CD4-positive, alpha-beta memory T cell (primary cell): ENCODE measurements at regions not wholly inside any gene's neighbourhood (a gene's known extent, or its start where the extent isn't known, plus 50 kb on each side); places are given as distances from the start of the nearest gene placed in this dataset.
A peak's percentile ranks its signal among the peaks of the same experiment; 100 is the strongest.
"Not testable (repeated sequence)": the region's sequence is repeated elsewhere in the genome, so short reads cannot be mapped to it uniquely, and the experiment has no call there.

Experiments used
- CTCF ChIA-PET: fragments of 350-600 bp; sonication (Branson Sonifier 250); formaldehyde crosslinking; loops from one replicate; lab custom pipeline; 2021; ENCODE audit warnings: inconsistent platforms; ENCODE audit not compliant: partially characterized antibody; lab: Charles Lee
- POLR2A ChIA-PET: fragments of 350-600 bp; sonication (Branson Sonifier 250); formaldehyde crosslinking; loops from one replicate; lab custom pipeline; 2021; ENCODE audit not compliant: partially characterized antibody; lab: Charles Lee
- DNase-seq, 5 donors: peaks; one replicate each; pipeline versions ENCODE4 v3.0.0 to v3.0.0-alpha.2; 2020 to 2022; ENCODE audit warnings: mixed read lengths in 1 of 5
- H3K27ac ChIP-seq: one replicate; pipeline ENCODE4 v1.7.0; 2013; ENCODE audit warnings: low read depth, low read length
- H3K27me3 ChIP-seq: 2 replicates; pipeline ENCODE4 v1.7.0; 2013; ENCODE audit warnings: mild to moderate bottlenecking, low read length, moderate library complexity; ENCODE audit not compliant: insufficient read depth
- H3K36me3 ChIP-seq: 2 replicates; pipeline ENCODE4 v1.7.0; 2013; ENCODE audit warnings: mild to moderate bottlenecking, low read length, moderate library complexity; ENCODE audit not compliant: insufficient read depth
- H3K4me1 ChIP-seq: 2 replicates; pipeline ENCODE4 v1.7.0; 2013; ENCODE audit warnings: mild to moderate bottlenecking, low read length, moderate library complexity; ENCODE audit not compliant: insufficient read depth
- H3K4me3 ChIP-seq, 2 donors: one replicate each; pipeline ENCODE4 v1.7.0; 2013; ENCODE audit warnings: low read length in 2 of 2, mild to moderate bottlenecking in 1 of 2
- H3K9me3 ChIP-seq, 2 donors: one replicate each; pipeline ENCODE4 v1.7.0; 2013; ENCODE audit warnings: low read length in 2 of 2, control low read depth in 1 of 2; ENCODE audit not compliant: control insufficient read depth in 1 of 2
- H3K27ac Mint-ChIP-seq, 7 donors: one replicate each; pipeline ENCODE4 v1.8.0; 2020 to 2021; ENCODE audit warnings: mixed read lengths in 7 of 7, mild to moderate bottlenecking in 6 of 7, inconsistent platforms in 3 of 7, moderate library complexity in 3 of 7
- H3K27me3 Mint-ChIP-seq, 2 donors: one replicate each; pipeline ENCODE4 v1.8.0; 2020 to 2021; ENCODE audit warnings: mixed read lengths in 2 of 2
- H3K36me3 Mint-ChIP-seq, 2 donors: one replicate each; pipeline ENCODE4 v1.8.0; 2020 to 2021; ENCODE audit warnings: mixed read lengths in 2 of 2, inconsistent platforms in 1 of 2, mild to moderate bottlenecking in 1 of 2
- H3K4me1 Mint-ChIP-seq, 4 donors: one replicate each; pipeline ENCODE4 v1.8.0; 2020 to 2021; ENCODE audit warnings: mixed read lengths in 4 of 4, mild to moderate bottlenecking in 1 of 4
- H3K4me3 Mint-ChIP-seq, 8 donors: one replicate each; pipeline ENCODE4 v1.8.0; 2020 to 2021; ENCODE audit warnings: mixed read lengths in 8 of 8, mild to moderate bottlenecking in 7 of 8, moderate library complexity in 6 of 8, inconsistent platforms in 3 of 8
- H3K9me3 Mint-ChIP-seq, 8 donors: one replicate each; pipeline ENCODE4 v1.8.0; 2020 to 2021; ENCODE audit warnings: mixed read lengths in 8 of 8, mild to moderate bottlenecking in 5 of 8, inconsistent platforms in 3 of 8, moderate library complexity in 1 of 8
- intact Hi-C: fragments of 100-400 bp; cut with micrococcal nuclease; formaldehyde crosslinking; loops from one replicate; pipeline ENCODE4 v1.15.1; 2023

DNA sequence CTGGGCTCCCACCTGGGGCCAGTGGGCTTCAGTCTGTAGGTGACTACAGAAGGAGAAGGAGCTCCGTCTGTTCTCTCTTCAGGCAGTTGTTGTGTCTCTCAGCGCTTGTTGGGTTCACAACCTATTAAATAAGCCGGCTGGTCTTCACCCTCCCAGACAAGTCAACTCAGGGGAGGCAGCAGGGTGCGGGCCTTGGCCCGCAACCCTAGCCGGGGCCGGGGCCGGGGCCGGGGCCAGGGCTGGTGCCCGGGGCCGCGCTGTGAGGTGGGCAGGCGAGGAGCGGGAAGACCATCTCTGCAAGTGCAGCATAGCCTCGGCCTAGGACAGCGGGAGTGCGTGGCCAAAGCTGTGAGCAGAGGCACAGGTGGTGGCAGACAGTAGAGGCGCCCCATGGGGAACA, 95.1 kb upstream of the PTPN20 start:
- H3K36me3 ChIP-seq, H3K27me3 Mint-ChIP-seq, intact Hi-C loops, CTCF ChIA-PET, H3K9me3 Mint-ChIP-seq, H3K27ac ChIP-seq, H3K4me3 Mint-ChIP-seq, H3K27me3 ChIP-seq, H3K4me3 ChIP-seq, POLR2A ChIA-PET, H3K9me3 ChIP-seq, DNase-seq, H3K27ac Mint-ChIP-seq, H3K4me1 Mint-ChIP-seq, H3K4me1 ChIP-seq, H3K36me3 Mint-ChIP-seq: not testable (repeated sequence)

DNA sequence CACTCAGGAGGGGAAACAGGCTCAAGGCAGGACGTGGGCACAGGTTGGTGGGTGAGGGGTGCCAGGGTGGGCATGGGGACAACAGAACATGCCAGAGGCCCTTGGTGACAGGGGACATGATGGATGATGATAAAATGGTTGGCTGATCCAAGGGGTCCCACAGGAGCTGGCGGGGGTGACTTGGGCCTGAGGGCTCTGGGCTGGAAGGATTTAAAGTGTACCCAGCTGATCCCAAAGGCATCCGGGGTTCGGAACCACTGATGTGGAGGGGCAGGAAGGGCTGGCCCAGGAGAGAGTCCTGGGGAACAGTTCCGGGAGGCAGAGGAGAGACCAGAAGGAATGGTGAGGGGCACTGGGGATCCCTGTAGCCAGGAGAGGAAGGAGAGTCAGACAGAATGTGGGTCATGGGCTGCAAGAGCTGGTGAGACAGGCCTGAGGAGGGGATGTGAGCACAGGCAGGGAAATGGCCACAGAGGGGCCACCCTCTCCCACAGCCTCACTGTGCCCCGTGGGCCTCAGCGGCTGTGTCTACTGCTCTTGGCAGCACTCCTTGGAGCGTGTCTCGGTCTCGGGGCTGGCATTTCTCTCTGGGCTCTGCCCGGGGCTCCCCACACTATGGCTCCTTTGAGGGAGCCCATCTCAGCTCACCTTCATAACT, 70.7 kb upstream of the PTPN20 start:
- H3K9me3 ChIP-seq, CTCF ChIA-PET, H3K9me3 Mint-ChIP-seq, H3K27me3 ChIP-seq, H3K36me3 Mint-ChIP-seq, H3K36me3 ChIP-seq, DNase-seq, intact Hi-C loops, H3K4me3 Mint-ChIP-seq, H3K4me3 ChIP-seq, H3K27ac Mint-ChIP-seq, POLR2A ChIA-PET, H3K27ac ChIP-seq, H3K4me1 ChIP-seq, H3K4me1 Mint-ChIP-seq, H3K27me3 Mint-ChIP-seq: not testable (repeated sequence)

DNA sequence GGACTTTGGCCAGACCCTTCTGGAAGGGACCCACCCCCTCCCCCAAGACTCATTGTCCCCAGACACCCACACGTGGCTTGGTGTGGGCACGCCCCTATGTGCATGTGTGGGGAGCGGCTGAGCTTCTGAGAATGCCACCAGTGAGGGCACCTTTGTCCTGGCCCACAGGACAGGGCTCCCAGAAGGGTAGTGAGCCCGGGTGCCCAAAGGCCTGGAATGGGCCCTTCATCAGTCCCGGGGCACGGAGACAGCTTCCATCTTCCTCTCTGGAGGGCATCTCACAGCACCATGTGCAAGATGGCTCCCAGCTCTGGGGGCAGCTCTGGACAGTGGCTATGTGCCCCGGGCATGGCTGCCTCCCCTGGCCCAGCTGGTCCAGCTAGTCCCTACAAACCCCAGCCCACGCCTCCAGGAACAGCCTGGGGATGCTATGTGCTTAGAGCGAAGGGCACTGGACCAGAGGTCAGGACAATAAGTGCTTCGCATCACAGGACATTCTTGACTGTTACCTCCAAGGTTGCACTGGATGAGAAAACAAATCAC, 70.1 kb upstream of the PTPN20 start:
- H3K9me3 Mint-ChIP-seq, H3K36me3 ChIP-seq, H3K4me1 Mint-ChIP-seq, H3K9me3 ChIP-seq, H3K4me3 ChIP-seq, H3K27me3 Mint-ChIP-seq, H3K36me3 Mint-ChIP-seq, CTCF ChIA-PET, H3K27ac Mint-ChIP-seq, H3K27me3 ChIP-seq, H3K4me1 ChIP-seq, POLR2A ChIA-PET, intact Hi-C loops, H3K27ac ChIP-seq, H3K4me3 Mint-ChIP-seq: not testable (repeated sequence)
- peak in 1 of 5 donors; percentile 12 for DNase-seq

DNA sequence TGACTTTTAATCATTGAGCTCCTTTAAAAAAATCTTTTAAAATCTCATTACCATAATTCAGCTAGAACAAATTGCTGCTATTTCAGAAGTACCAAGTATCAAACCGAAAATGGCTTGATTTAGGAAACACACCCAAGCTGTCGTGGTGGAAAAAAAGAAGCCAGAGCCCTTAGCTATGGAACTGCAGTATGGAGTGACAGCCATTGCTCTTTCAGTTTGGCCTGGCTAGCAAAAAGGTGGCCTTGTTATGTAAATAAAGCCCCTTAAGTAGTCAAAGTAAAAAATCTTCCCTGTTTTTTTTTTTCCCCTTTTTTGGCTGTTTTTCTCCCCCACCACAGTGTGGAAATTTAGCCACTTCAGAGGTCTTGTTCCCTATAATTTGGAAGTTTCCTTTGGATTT, 66.0 kb upstream of the PTPN20 start:
- CTCF ChIA-PET, H3K4me3 ChIP-seq, H3K4me1 ChIP-seq, H3K4me1 Mint-ChIP-seq, H3K27me3 ChIP-seq, H3K9me3 Mint-ChIP-seq, H3K27me3 Mint-ChIP-seq, DNase-seq, H3K4me3 Mint-ChIP-seq, H3K27ac ChIP-seq, H3K27ac Mint-ChIP-seq, H3K36me3 ChIP-seq, intact Hi-C loops, H3K36me3 Mint-ChIP-seq, POLR2A ChIA-PET, H3K9me3 ChIP-seq: not testable (repeated sequence)

DNA sequence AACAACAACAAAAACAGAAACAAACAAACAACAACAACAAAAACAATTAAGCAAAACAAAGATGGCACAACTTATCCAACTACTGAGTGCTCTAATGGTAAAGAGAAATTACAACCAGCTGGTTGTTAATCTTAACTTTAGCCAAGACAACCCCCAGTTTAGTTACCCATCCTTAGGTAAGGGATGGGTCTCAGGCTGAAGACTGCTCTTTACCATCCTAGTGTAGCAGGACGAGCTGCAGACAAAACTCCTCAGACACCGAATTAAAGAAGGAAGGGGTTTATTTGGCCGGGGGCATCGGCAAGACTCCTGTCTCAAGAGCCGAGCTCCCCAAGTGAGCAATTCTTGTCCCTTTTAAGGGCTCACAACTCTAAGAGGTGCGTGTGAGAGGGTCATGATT, 65.6 kb upstream of the PTPN20 start:
- POLR2A ChIA-PET, H3K27ac Mint-ChIP-seq, H3K9me3 Mint-ChIP-seq, intact Hi-C loops, CTCF ChIA-PET, H3K27ac ChIP-seq, H3K27me3 ChIP-seq, H3K36me3 ChIP-seq, H3K9me3 ChIP-seq, H3K4me3 Mint-ChIP-seq, H3K27me3 Mint-ChIP-seq, H3K4me3 ChIP-seq, H3K36me3 Mint-ChIP-seq, H3K4me1 Mint-ChIP-seq, H3K4me1 ChIP-seq, DNase-seq: not testable (repeated sequence)

DNA sequence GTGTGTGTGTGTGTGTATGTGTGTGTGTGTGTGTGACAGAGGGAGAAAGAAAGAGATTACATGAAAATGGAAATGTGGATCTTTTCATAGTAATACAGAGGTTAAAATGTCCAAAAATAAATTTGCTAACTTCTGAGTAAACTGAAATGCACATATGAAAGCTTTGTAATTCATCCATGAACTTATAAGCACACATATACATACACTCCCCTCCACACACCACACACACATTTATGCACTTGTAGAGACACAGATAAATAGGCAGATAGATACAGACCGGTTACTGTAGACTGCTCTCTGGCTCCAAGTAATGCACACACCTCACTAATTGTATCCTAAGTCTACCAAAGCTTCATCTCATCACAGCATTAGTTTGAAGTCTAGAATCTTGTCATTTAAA, 50.5 kb upstream of the PTPN20 start:
- DNase-seq, H3K27me3 Mint-ChIP-seq, H3K36me3 ChIP-seq, H3K4me3 ChIP-seq, H3K4me1 Mint-ChIP-seq, H3K4me3 Mint-ChIP-seq, H3K9me3 ChIP-seq, CTCF ChIA-PET, H3K4me1 ChIP-seq, H3K36me3 Mint-ChIP-seq, intact Hi-C loops, H3K27ac Mint-ChIP-seq, H3K9me3 Mint-ChIP-seq, POLR2A ChIA-PET, H3K27me3 ChIP-seq, H3K27ac ChIP-seq: not testable (repeated sequence)
